ENCODE measurements at regions not wholly inside any gene's neighbourhood (a gene's known extent, or its start where the extent isn't known, plus 50 kb on each side); places are given as distances from the start of the nearest gene placed in this dataset.
A peak's percentile ranks its signal among the peaks of the same experiment; 100 is the strongest.

DNA sequence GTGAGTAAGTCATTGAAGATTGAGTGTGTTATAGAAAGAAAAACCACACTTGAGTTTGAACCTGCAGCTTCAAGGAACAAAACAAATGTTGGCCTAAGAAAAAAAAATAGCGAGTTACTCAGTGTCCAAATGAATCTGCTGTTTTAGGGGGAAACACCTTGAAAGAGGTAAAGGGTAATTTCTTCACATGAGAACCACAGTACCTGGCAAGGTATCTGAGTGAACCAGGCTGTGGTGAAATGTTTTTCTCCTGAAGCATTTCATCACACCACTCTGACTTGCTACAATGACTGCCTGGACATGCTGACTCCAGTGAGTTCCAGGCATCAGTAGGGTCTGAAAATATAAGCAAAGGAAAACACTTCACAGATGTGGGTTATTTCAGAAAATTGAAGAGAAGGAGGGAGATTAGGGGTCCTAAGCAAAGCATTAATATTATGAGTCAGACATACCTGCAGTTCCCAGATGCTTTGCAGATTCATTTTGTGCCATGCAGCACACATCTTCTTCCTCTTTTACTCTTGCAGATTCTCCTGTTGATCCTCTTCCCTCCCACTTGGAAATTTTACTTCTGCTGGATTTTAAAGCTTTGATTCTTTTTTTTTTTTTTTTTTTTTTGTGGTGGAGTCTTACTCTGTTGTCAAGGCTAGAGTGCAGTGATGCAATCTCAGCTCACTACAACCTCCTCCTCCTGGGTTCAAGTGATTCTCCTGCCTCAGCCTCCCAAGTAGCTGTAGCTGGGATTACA is 206.2 kb upstream of the SGK1 start:
- no peak for DNase-seq (ENCODE audit: low spot score)

DNA sequence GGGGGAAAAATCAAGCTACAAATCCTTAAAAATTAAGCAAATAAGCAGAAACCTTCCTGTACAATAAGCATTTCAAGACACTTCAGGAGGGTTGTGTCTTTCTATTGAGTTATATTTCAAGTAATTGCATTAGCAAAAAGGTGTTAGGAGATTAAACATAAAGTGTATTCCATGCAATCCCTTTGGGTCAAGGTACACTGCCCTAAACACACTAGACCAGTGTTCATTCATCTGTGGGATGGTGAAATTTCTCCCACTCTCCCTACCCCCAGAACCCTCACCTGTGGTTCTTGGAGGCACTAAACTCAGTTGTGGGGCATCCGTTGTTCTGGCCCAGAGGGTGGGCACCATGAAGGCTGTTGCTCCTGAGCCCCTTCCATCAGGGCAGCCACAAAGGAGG is 205.1 kb upstream of the SGK1 start:
- DNase-seq (ENCODE audit: low spot score): no peak

- no peak for DNase-seq (ENCODE audit: low spot score)
Measured at GRCh38 chr6:134521116-134521501, 203.2 kb upstream of the SGK1 start.

DNA sequence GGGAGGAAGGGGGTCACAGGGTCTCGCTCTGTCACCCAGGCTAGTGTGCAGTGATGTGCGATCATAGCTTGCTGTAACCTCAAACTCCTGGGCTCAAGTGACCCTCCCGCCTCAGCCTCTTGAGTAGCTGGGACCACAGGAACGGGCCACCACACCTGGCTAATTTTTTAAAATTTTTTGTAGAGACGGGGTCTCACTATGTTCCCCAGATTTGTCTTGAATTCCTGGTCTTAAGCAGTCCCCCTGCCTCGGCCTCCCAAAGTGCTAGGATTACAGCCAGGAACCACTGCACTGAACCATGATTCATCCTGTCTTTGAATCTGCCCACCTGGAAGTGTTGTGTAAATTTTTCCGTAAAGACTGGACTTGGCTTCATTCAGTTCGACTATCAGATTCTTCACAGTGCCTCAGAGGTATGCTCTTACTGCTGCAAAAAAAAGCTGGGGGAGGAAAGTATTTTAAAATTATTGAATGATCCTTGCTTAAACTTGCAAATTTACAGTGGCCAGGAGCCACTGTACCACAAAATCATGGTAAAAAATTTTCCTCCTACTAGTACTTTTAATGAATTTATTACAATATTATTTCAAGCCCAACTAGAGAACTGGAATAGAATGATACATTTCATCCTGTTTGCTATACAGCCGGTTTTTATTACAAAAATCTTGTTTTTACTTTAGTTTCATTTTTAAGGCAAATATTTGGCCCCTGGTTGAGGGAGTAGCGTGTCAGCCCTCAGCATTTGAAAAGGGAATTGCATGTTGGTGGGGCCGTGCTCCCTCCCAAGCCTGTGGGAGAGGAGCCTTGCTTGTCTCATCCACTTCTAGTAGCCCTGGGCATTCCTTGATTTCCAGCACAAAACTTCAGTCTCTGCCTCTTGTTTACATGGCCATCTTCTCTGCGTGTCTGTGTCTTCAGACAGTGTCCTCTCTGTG is 202.5 kb upstream of the SGK1 start:
- DNase-seq (ENCODE audit: low spot score): no peak

GRCh38 chr6:134519465-134519864 is 201.6 kb upstream of the SGK1 start:
- DNase-seq (ENCODE audit: low spot score): peak; percentile 58

DNA sequence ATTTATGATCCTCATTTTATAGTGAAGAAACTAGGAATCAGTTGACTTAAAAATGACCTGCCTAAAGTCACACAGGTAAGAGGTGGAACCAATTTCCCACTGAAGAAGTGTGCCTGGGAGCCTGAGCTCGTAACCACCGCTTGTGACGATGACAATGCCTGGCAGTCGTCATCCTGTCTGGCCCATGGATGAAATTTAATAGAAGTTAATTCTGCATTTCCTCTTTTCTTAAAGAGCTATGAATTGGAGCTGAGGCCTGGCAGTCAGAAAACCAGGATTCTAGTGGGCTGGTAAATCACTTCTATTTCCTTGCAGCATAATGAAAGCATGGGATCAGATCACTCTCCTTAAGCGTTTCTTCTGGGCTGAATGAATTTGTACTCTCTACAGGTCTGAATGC is 200.0 kb upstream of the SGK1 start:
- DNase-seq (ENCODE audit: low spot score): no peak

- DNase-seq (ENCODE audit: low spot score): peak; percentile 72
Measured at GRCh38 chr6:134517145-134517658, 199.3 kb upstream of the SGK1 start.

DNA sequence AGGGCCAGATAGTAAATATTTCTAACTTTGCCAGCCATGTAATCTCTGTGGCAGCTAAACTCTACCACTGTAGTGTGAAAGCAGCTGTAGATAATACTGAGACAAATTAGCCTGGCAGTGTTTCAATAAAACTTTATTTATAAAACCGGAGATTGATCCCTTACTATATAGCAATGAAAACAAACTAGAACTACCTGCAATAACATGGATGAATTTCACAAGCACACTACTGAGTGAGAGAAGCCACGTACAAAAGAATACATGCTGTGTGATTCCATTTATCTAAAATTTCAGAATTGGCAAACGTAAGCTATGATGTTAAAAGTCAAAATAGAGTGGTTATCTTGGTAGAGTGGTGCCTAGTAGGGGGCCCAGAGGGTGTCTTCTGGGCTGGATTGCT is 198.7 kb upstream of the SGK1 start:
- DNase-seq (ENCODE audit: low spot score): no peak

DNA sequence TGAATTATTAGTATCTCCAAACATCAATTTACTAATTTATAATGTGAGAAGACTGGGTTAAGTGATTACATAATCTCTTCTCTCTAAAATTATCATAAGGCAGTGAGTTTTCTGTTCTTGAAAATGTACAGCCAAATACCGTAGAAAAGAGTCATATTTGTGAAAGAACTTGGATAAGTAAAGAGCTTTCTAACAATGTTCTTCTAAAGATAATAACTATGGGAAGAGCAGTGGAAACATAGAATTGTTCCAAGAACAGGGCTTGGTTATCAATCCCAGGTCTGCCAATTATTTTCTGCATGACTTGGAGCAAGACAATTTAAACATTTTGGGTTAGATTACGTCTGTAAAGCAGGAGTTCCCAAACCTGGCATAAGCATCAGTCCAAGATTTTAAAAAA is 198.1 kb upstream of the SGK1 start:
- no peak for DNase-seq (ENCODE audit: low spot score)

DNA sequence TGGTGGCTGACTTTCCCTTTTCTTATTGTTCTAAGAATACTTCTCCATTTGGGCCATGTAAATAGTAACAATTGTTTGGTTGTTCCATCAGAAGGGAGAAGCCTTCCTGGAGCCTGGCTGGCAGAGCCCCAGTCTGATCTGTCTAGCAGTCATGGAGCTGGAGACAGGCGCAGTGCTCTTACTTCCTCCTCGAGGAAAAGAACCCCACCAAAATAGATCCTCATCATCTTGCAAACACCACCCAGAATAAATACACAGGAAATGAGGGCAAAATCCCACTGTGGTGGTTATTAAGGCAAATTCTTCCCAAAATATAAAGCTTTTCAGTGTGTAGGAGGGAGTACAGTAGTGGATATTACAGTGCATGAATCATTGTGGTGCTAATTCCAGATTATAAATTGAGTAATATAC is 195.1 kb upstream of the SGK1 start:
- DNase-seq (ENCODE audit: low spot score): peak; percentile 85

DNA sequence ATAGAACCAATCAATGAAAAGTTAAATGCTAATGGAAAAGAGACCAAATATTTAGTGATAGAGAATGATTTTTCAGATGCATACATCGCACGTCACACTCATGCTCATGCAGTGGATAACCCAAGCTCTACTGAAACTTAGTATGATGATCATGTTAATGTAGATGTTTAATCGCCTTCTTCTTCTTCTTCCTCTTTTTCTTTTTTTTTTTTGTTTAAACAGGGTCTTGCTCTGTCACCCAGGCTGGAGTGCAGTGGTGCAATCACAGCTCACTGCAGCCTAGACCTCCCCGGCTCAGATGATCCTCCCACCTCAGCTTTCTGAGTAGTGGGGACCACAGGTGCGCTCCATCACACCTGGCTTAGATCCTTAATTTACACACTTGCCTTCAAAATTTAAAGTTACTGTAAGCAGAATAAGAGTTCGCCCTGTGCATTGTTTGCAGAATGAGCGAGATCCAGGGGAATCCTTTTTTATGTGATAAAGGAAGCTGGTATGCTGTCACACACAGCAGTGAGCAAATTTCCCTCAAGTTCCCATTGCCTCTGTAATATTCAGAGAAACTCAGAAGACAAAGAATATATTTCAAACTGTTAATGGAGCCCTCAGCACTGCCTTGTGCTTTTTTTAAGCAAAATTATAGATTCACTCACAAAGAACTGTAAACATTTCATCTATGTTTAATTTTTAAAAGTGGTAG is 194.2 kb upstream of the SGK1 start:
- DNase-seq (ENCODE audit: low spot score): no peak

- no peak for DNase-seq (ENCODE audit: low spot score)
Measured at GRCh38 chr6:134510920-134511319, 193.0 kb upstream of the SGK1 start.

DNA sequence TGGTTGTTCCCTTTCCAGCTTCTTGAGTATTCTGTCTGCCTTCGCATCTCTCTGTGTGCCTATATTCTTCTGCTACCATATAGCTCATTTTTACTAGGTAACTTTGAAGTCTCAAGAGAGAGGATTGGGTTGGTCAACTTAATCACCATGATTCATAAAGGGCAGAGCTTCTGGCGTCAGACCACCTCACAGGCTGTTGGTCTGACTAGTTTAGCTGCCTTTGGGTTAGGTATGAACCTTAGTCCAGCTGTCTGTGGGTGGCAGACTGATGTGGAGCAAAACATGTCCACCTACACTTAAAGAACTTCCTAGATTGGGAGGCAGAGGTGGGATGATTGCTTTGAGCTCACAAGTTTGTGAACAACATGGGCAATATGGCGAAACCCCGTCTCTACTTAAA is 192.2 kb upstream of the SGK1 start:
- DNase-seq (ENCODE audit: low spot score): no peak

GRCh38 chr6:134508862-134509498 is 191.1 kb upstream of the SGK1 start:
- DNase-seq (ENCODE audit: low spot score): no peak

- no peak for DNase-seq (ENCODE audit: low spot score)
Measured at GRCh38 chr6:134506162-134506561, 188.2 kb upstream of the SGK1 start.

DNA sequence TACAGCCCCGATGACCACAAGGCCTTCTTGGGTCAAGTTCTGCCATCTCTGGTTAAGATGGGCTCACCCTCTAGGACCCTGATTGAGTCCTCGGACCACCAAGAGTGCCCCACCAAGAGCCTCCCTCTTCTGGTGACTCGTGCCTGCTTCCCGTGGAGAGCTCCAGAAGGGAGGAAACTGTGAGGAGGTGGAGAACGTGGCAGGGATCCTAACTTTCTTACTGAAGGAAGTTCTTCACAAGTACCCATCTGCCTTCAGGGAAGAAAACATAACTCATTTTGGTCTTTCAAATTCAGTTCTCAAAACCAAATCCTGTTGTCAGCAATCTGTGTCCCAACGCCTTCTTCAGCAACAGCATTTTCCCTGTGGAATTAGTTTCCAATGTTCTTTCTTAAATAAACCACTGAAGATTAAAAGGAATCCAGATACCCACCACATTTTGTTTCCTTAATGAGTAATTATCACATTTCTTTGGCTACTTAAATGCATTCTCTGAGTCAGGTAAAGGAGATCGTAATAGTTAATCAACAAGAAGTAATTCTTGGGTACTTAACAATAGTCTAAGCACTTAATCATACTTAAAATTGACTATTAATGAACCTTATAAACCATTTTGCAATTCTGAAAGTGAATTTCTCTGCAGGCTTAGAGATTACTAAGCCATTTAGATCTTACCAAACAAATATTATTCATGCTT is 185.8 kb upstream of the SGK1 start:
- DNase-seq (ENCODE audit: low spot score): no peak

GRCh38 chr6:134502614-134503549 is 185.0 kb upstream of the SGK1 start:
- peak; percentile 69 for DNase-seq (ENCODE audit: low spot score)

GRCh38 chr6:134495890-134496248 is 178.0 kb upstream of the SGK1 start:
- DNase-seq (ENCODE audit: low spot score): no peak

GRCh38 chr6:134495203-134495889 is 177.4 kb upstream of the SGK1 start:
- no peak for DNase-seq (ENCODE audit: low spot score)

DNA sequence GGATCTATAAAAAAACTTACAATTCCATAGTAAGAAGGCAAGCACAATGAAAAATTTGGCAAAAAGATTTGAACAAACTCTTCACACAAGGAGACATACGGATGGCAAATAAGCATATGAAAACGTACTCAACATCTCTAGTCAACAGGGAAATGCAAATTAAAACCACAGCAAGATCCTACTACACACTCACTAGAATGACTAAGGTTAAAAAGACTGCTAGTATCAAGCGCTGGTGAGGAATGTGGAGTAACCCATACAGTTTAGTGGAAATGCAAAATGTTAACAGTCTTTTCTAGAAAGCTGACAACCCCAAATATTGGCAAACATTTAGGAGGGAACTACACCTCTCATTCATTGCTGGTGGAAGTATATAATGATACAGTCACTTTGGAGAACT is 175.9 kb upstream of the SGK1 start:
- DNase-seq (ENCODE audit: low spot score): no peak
